ENCODE measurements at regions not wholly inside any gene's neighbourhood (a gene's known extent, or its start where the extent isn't known, plus 50 kb on each side); places are given as distances from the start of the nearest gene placed in this dataset.

DNA sequence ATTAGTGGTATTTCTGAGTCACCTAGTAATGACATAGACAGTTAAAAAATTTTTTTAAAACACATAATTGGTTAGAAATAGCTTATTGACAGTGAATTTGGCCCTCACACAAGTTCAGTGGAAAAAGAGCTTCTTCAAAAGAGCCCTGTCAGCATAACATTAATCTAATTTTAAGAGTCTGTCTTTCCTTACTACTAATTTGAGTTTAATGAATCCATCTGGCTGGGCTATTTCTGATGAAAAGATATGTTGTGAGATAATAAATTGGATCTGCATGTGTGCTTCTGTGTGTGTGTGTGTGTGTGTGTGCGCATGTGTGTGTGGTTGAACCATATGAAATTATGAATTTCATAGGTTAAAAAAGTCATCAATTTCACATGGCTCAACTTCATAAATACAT lies 1045.2 kb downstream of the FLRT2 start:
- no peaks in the 10 kb centered on the region for H3K27me3 ChIP-seq (replicated peaks)
- H3K4me3 ChIP-seq (ENCODE audit: low read depth, low read length), result no peak overlapping the region
- DNase-seq, result no peak
- H3K27ac ChIP-seq, result peak overlapping the region; percentile 56
- in situ Hi-C loops (cut with HindIII; ENCODE audit: low pct_ligation_motif_present, low sequenced_read_pairs), result no loop called here
- TF ChIP-seq, protein P1, sequence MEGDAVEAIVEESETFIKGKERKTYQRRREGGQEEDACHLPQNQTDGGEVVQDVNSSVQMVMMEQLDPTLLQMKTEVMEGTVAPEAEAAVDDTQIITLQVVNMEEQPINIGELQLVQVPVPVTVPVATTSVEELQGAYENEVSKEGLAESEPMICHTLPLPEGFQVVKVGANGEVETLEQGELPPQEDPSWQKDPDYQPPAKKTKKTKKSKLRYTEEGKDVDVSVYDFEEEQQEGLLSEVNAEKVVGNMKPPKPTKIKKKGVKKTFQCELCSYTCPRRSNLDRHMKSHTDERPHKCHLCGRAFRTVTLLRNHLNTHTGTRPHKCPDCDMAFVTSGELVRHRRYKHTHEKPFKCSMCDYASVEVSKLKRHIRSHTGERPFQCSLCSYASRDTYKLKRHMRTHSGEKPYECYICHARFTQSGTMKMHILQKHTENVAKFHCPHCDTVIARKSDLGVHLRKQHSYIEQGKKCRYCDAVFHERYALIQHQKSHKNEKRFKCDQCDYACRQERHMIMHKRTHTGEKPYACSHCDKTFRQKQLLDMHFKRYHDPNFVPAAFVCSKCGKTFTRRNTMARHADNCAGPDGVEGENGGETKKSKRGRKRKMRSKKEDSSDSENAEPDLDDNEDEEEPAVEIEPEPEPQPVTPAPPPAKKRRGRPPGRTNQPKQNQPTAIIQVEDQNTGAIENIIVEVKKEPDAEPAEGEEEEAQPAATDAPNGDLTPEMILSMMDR (IDR thresholded peaks at IDR 0.05; ENCODE audit: low read depth, low read length, missing control alignments), result no peak
- H3K36me3 ChIP-seq (replicated peaks), result no peaks in the 10 kb centered on the region

DNA sequence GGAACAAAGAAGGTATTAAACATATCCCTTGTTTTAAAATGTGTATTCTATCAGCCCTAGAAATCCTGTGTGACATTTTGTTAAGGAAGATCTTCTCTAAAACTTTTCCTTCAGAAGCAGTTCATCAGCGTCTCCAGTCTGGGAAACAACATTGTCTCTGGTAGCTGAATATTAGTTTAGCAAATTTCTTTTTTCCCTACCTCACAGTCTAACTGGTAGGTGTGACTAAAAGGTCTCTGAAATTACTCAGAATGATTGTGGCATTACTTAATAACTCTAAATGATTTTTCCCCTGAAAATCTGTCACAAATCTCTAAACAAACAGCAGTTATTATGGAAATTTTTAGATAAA lies 1044.8 kb downstream of the FLRT2 start:
- H3K4me3 ChIP-seq (ENCODE audit: low read depth, low read length), result no peak overlapping the region
- in situ Hi-C loops (cut with HindIII; ENCODE audit: low pct_ligation_motif_present, low sequenced_read_pairs), result no loop called here
- TF ChIP-seq, protein P1 (IDR thresholded peaks at IDR 0.05; ENCODE audit: low read depth, low read length, missing control alignments), result no peak
- H3K27me3 ChIP-seq (replicated peaks), result no peaks in the 10 kb centered on the region
- no peak for DNase-seq
- H3K36me3 ChIP-seq (replicated peaks), result no peaks in the 10 kb centered on the region
- H3K27ac ChIP-seq, result peak overlapping the region; percentile 56

DNA sequence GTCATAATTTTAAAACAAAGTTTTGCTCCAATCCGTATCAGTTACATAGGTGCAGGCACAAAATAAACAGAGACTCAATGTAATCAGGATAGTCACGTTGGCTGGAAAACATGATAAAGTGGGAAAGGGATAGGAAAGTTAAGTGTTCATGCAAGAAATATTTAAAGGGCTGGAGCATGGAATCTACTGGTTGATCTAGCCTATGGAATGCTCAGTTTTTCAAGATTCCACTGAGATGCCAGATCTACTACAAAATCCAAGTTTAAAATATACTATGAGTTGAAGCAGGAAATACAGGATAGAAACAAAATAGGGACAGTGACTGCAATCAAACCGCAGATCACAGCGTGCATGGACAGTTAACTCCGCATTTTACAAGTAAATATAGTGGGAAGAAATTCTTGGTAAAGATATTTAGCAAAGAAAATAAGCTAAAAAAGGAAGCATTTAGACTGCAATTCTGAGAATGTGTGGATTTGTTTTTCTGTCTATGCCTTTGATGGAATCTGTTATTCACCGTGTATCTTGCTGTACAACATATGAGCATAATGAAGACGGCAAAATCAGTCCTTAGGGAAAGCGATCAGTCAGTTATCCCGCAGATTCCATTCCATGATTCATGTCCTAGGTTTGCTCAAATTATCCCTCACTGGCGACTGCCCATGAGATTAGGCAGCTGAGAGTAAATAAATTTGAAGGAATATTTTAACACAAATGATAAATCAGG lies 1044.3 kb downstream of the FLRT2 start:
- Histone ChIP-seq H3K36me3 (replicated peaks) (no peaks in the 10 kb centered on the region), H3K27ac (peak overlapping the region; percentile 56), H3K4me3 (ENCODE audit: low read depth, low read length) (peak overlapping the region; percentile 9), H3K27me3 (replicated peaks) (no peaks in the 10 kb centered on the region)
- peak; percentile 38 for DNase-seq
- in situ Hi-C loops (cut with HindIII; ENCODE audit: low pct_ligation_motif_present, low sequenced_read_pairs), result no loop called here
- TF ChIP-seq, protein P1 (IDR thresholded peaks at IDR 0.05; ENCODE audit: low read depth, low read length, missing control alignments), result no peak

- no peaks in the 10 kb centered on the region for H3K36me3 ChIP-seq (replicated peaks)
- no peak overlapping the region for H3K27ac ChIP-seq
- H3K4me3 ChIP-seq (ENCODE audit: low read depth, low read length), result no peak overlapping the region
- in situ Hi-C loops (cut with HindIII; ENCODE audit: low pct_ligation_motif_present, low sequenced_read_pairs), result no loop called here
- DNase-seq, result no peak
- TF ChIP-seq, protein P1 (IDR thresholded peaks at IDR 0.05; ENCODE audit: low read depth, low read length, missing control alignments), result no peak
- H3K27me3 ChIP-seq (replicated peaks), result no peaks in the 10 kb centered on the region
These were observed 1040.4 kb downstream of the FLRT2 start for GRCh38 chr14:86570371-86570770.

DNA sequence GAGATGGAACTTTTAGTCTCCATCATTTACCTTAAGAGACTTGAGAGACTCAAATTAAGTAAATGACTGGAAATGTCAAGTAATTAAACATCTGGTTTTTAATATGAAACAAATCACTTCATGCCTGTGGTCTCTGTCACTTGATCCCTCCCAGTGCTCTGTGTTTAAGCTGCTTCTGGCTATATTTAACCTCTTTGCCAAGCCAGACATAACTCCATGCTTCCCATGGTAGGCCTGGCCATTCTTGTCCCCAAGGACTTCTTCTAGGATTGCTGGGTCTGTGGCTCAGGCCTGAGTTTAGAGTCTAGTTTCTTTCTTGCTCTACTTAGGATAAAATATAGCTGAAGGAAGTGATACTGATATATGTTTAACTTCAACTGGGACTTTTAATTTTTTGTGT lies 1013.6 kb downstream of the FLRT2 start:
- Histone ChIP-seq H3K36me3 (replicated peaks) (no peaks in the 10 kb centered on the region), H3K4me3 (ENCODE audit: low read depth, low read length) (no peak overlapping the region), H3K27ac (no peak overlapping the region), H3K27me3 (replicated peaks) (no peaks in the 10 kb centered on the region)
- TF ChIP-seq, protein P1 (IDR thresholded peaks at IDR 0.05; ENCODE audit: low read depth, low read length, missing control alignments), result no peak
- no peak for DNase-seq
- in situ Hi-C loops (cut with HindIII; ENCODE audit: low pct_ligation_motif_present, low sequenced_read_pairs), result no loop called here

DNA sequence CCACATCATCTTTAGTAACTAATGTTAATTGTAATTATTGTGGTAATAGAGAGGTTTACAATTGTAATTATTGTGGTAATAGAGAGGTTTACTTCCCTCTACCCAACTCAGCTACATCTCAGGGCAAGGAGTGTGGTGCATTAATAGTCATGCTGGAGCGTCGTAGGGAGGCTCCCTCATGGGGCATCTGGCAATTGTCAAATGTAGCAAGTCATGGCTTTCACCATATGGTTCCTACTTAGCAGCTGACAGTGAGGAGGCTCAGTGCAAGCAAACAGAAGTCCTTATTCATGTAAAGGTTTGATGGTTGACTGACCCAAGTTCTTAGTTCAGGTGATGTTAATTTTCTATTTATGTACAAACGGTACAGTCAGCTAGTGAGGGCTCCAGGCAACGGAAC lies 1012.0 kb downstream of the FLRT2 start:
- H3K27ac ChIP-seq, result no peak overlapping the region
- no peaks in the 10 kb centered on the region for H3K36me3 ChIP-seq (replicated peaks)
- no peak overlapping the region for H3K4me3 ChIP-seq (ENCODE audit: low read depth, low read length)
- TF ChIP-seq, protein P1 (IDR thresholded peaks at IDR 0.05; ENCODE audit: low read depth, low read length, missing control alignments), result no peak
- no peak for DNase-seq
- in situ Hi-C loops (cut with HindIII; ENCODE audit: low pct_ligation_motif_present, low sequenced_read_pairs), result no loop called here
- H3K27me3 ChIP-seq (replicated peaks), result no peaks in the 10 kb centered on the region
